ENCODE measurements at regions not wholly inside any gene's neighbourhood (a gene's known extent, or its start where the extent isn't known, plus 50 kb on each side); places are given as distances from the start of the nearest gene placed in this dataset.

GRCh38 chr5:166346726-166347374 lies 1944.6 kb upstream of the WWC1 start:
- no peak for TF ChIP-seq POLR2A (IDR thresholded peaks at IDR 0.05)
- TF ChIP-seq, protein P1, sequence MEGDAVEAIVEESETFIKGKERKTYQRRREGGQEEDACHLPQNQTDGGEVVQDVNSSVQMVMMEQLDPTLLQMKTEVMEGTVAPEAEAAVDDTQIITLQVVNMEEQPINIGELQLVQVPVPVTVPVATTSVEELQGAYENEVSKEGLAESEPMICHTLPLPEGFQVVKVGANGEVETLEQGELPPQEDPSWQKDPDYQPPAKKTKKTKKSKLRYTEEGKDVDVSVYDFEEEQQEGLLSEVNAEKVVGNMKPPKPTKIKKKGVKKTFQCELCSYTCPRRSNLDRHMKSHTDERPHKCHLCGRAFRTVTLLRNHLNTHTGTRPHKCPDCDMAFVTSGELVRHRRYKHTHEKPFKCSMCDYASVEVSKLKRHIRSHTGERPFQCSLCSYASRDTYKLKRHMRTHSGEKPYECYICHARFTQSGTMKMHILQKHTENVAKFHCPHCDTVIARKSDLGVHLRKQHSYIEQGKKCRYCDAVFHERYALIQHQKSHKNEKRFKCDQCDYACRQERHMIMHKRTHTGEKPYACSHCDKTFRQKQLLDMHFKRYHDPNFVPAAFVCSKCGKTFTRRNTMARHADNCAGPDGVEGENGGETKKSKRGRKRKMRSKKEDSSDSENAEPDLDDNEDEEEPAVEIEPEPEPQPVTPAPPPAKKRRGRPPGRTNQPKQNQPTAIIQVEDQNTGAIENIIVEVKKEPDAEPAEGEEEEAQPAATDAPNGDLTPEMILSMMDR (IDR thresholded peaks at IDR 0.05 in 8 of 11, conservative IDR thresholded peaks at IDR 0.05 in 3 of 11) = no peak
- TF ChIP-seq POLR2AphosphoS5 (IDR thresholded peaks at IDR 0.05) = no peak
